GM18870 (cell line): ENCODE measurements at regions not wholly inside any gene's neighbourhood (a gene's known extent, or its start where the extent isn't known, plus 50 kb on each side); places are given as distances from the start of the nearest gene placed in this dataset.
A peak's percentile ranks its signal among the peaks of the same experiment; 100 is the strongest.

Experiments
- ATAC-seq: cut with Tn5 transposase; IDR thresholded peaks from one replicate; pipeline ENCODE4 v1.9.1; 2021; ENCODE audit warnings: moderate library complexity; ENCODE audit not compliant: unreplicated experiment

DNA sequence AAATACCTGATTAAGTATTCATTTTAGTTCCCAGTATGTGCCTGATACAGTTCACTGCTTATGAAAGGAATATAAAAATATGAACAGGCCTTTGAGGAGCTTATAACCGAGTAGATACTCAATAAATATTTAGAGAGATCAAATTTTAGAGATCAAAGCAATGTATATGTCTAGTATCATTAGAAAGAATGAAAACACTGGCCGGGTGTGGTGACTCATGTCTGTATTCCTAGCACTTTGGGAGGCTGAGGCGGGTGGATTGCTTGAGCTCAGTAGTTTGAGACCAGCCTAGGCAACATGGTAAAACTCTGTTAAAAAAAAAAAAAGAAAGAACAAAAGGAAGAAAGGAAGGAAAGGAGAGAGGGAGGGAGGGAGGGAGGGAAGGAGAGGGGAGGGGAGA is 113.2 kb upstream of the EEA1 start:
- no peak for ATAC-seq

DNA sequence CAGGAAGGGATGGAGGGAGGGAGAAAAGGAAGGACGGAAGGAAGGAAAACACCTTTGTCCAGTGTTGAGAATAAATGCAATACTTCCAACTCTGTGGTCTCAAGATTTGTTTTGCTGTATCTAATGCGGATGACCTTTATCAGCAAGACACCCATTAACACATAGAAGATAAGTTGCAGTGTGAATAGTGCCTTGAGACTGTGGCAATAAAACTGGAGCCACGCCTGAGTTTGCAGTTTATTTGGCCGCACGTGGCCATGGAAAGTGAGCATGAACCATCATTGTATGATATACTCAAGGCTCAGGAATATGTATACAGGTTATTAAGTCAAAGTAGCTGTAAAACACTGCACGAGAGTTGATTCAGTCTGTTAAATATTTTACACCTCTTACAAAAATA is 113.6 kb upstream of the EEA1 start:
- no peak for ATAC-seq

DNA sequence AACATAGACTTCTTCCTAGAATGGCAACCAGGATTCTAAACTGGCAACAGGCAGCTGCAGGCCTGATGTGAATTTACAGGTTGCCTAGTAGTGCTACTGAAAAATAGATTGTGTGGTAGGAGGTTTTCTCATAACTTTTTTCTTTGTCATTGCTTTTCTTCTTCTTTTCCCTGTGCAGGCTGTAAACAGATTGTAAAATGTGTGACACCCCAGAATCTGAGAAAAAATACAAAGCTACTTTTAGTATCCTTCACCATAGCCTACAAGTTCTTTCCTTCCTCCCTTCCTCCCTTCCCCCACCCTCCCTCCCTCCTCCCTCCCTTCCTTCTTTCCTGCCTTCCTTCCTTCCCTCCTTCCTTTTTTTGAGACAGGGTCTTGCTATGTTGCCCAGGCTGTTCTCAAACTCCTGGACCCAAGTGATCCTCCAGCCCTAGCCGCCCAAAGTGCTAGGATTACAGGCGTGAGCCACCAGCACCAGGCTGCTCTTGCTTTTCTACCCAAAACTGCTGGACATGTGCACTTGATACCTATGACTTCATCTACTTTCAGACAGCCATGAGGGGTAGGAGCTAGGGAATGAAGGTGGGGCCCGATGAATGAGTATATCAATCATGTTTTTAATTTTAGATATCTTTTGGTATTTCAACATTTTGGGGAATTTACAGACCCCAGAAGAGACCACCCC is 114.2 kb upstream of the EEA1 start:
- no peak for ATAC-seq

DNA sequence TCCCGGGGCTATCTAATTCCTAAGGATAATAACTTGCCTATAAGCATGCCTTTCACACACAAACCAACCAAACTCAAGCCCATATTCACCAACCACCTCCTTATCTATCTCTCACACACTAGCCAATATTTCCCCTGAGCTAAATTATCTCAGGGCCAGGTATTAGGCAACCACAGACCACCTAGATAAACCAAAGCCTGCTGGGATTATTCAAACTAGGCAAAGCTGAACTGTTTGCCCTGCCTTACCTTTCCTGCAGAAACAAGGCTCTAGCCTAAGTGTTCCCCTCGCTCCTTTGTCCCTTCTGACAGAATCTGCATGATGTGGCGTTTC is 114.7 kb upstream of the EEA1 start:
- ATAC-seq: no peak

DNA sequence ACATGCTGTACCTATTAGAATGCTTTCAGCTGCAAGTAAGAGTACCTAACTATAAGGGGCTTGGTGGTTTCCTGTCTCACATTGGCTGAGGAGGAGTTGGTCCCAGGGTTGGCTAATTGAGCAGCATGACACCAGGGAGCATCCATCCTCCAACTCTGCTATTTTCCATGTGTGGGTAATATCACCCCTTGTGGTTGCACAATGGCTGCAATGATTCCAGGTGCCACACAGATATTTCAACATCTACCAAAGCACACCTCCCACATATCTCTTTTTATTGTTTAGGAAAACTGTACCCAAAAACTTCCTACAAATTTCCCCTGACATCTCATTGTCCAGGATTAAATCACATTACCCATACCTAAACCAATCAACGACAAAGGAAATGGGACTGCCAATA is 118.0 kb upstream of the EEA1 start:
- ATAC-seq: no peak

DNA sequence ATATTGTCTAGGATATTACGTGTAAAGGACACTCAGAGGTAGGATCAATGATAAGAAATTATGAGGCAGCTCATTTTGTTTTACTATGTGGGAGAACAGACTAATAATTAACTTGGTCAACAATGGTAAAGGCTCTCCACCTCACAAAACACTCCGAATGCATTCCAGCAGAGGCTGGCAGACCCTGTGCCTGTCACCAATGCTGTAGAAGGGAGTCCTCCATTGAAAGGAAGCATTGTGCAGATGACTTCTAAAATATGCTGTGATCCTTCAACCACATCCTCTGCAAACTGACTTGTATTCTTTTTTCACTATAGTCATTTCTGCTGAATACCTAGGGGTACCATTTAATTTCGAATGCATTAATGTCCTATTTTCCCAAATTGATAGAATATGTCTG is 119.6 kb upstream of the EEA1 start:
- ATAC-seq: no peak

DNA sequence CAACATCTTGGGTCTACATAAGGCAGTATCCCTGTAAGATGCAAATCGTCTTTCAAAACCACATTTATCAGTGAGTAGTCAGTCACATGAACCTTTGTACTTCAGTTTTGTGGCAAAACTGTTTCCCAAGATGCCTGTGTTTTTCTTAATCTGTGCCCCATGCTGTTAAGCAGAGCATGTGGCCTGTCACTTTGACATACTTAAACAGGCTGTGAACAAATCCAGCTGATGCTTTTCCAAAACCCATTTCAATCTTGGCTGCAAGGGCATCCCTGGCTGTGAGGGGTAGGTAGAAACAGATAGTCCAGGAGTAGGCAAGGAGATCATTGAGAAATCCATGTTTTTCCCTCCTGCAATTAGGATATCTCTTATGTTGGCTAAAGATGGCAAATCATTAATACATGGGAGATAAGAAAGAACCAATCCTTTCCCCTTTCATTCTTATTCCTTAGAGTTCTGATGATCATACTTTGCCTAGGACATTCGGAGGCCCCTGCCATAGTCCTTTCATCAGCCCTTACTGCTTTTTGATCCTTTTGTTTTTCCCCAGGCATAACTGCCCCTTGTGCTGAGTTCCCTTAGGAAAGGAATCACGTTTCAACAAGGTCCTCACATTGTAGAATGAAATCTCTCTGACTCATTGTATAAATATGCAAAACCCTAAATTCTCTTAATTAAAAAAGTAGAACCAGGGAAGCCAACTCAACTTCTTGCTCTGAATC is 121.1 kb upstream of the EEA1 start:
- ATAC-seq: no peak

DNA sequence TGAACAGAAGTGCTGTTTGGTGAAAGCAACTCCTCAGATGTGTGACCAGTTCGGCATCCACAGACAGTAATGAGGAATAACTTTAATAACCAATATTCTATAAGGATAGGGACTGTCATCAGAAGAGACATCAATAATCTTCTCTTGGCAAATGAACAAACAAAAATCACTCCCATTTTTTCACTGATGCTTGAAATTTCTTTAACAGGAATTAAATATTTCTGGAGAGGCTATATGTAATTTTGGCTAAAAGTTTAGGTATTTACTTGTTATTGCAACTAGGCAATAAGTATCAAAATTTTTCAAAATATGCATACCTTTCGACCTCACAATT is 121.6 kb upstream of the EEA1 start:
- no peak for ATAC-seq

DNA sequence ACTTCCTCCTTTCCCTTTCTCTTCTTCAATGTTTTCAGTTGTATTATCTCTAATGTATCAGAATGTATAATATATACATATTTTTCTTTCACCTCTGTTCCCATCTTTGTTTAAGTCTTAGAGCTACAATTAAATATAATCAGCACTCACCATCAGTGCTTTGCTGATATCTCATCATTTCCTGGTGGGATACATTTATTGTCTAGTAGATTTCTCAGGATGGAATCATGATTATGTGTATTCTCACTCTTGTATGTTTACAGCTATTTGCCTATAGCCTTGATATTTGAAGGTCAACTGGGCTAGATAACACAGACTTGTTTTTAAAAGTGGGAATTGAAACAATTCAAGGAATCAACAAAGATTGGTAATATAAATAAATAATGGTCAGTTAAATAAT is 124.9 kb upstream of the EEA1 start:
- no peak for ATAC-seq

DNA sequence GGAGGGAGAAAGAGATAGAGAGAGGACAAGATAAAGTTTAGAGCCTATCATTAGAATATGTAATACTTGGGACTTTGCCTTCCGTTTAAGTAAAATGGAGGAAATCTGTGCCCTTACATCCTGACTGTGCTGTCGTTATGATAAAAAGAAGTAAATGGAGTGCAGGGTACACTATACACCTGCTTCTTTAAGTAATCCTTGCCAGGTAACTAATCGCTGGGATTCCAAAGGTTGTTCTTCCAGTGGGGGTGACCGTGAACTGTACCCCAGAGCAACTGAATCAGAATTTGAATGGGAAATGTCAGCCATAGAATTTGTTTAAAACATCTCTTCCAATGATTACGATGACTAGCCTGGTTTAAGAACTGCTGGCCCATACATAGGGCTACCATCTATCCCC is 126.1 kb upstream of the EEA1 start:
- ATAC-seq: no peak

DNA sequence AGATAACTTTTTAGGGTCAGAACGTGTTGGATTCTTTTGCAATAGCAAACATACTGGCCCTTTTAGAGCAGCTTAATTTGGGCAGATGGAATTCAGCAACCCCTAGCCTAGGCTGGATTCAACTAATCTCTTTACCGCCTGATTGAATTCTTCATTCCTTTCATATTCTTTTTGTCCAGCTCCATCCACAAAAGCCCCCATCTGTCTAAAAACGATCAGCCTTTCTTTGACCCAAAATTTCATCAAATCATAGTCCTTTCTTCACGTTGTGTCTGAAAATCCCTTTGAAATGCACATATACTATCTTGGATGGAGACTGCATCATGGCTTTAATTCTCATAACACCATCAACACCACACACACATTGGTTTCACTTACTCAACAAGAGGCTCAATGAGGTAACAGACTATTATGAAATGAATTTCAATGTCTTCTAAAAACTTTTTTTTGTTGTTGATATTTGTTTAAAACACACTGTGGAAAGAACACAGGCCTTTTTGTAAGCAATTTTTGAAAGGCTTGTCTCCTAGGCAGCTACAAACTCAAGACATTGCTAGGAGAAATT is 128.0 kb upstream of the EEA1 start:
- no peak for ATAC-seq

DNA sequence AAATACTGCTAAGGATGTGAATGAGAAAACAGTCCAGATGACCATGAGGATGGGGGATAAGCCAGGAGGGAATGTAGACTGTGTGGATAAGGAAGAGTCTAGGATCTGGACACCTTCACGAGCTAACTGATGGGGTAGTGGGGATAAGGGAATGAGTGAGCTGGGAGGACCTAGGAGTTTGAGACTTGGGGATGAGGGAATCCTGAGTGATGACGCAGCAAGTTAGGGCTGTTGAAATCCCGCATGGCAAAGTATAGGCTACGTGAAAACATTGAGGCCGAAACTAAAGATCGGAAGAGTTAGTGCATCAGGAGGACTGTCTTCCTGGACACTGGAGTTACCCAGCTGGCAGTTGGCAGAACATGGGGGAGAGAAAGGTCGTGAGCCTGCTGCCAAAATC is 129.2 kb upstream of the EEA1 start:
- no peak for ATAC-seq

DNA sequence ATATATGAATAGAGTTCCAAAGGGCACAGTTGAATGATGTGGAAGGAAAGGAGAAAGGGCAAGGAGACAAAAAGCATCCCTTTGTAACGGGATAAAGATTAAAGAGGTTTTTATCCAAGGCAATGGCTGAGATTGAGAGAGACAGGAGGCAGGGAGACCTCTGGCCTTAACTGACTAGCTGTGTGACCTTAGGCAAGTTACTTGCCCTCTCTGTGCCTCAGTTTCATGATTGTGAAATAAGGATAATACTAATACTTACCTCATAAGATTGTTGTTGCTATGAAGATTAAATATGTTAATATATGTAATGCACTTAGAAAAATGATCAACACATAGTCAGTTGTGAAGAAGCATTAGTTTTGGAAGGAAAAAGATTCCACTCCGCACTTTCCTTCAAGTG is 130.2 kb upstream of the EEA1 start:
- ATAC-seq: no peak

DNA sequence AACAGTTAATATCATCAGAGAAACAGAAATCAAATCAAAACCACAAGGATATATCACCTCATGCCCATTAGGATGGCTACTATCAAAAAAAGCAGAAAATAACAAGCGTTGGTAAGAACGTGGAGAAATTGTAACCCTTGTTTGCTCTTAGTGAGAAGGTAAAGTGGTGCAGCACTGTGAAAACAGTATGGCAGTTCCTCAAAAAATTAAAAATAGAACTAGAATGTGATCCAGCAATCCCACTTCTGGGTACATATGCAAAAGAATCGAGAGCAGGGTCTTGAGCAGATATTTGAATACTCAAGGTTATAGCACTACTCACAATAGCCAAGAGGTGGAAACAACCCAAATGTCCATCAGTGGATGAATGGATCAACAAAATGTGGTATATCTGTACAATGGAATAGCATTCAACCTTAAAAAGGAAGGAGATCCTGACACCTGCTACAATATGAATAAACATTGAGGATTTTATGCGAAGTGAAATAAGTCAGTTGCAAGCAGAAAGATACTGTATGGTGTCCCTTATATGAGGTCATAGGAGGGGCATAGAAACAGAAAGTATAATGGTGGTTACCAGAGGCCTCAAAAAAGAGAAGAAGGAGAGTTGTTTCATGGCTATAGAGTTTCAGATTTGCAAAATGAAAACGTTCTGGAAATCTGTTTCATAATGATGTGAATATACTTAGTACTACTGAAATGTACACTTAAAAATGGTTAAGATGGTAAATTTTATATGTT is 131.0 kb upstream of the EEA1 start:
- peak; percentile 99 for ATAC-seq

DNA sequence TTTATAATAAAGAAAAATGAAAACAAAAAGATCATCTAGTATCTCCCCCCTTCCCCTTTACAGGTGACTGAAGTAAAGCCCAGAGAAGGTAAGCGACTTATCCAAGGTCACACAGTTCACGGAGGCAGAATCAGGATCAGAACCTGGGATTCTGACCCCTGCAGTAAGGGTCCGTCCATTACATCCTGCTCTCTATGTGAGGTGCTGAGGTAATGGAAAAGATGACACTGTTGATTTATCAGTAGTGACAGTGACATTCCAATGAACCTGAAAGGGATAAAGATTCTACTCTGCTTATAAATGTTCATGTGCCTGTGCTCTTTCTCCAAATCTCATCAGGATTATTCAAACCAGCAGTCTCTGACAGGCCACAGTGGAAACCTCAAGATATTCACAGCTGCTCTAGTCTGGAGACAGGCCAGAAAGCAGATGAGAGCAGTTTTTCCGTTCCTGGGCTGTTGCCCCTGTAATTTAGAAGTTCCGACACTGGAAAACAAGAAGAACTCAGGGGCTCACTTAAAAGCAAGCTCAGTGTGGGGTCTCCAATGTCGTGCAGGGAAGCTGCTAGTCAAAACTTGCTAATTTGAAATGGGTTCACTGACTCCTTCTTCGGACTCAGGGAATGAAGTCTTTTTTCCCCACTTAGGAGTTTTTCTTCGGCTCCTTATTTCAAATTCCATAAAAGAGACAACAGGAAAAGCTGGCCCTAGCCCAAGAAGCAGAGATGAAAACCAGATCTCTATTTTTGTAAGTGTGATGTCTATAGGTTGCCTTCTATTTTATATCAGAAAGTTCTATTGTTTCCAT is 131.8 kb upstream of the EEA1 start:
- ATAC-seq: peak; percentile 26

DNA sequence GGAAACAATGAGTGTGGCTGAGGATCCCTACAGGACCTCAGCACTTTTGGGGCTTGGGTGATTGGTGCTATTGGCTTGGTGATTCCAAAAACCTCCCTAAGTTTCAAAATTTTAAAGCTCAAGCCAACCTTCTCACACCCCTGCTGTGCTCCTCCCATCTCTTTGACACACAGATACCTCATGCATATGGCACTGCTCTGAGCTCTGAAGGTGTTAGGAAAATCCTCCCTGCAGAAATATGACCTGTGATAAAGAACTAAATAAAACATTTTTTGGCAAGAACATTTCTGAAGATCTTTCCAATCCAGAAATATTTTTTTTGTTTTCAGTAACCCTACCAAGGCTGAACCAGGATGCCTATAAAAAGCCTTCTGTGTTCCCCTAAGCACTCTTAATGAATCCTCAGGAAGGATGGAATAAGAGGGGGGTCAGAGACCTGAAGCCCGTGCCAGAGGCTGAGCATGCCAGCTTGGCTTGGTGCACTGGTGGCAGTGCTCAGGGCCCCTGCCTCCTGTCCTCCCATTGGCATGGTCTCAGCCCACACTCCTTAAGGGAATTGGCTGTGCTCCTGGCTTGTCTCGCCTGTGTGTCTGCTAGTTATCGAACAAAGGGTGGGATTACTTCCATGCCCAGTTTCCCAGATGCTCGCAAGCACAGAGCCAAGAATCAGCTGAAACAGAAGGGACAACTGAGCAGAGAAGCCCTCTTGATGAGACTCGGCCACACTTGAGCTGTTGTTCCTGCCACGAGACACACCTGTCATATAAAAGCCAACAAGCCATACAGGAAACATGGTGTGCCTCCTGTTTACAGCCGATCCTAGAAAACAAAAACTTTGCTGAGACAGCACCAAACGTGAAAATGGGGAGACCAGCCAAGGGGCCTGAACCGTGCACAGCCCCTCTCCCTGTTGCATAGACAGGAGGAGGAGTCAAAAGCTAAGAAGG is 132.7 kb upstream of the EEA1 start:
- no peak for ATAC-seq

DNA sequence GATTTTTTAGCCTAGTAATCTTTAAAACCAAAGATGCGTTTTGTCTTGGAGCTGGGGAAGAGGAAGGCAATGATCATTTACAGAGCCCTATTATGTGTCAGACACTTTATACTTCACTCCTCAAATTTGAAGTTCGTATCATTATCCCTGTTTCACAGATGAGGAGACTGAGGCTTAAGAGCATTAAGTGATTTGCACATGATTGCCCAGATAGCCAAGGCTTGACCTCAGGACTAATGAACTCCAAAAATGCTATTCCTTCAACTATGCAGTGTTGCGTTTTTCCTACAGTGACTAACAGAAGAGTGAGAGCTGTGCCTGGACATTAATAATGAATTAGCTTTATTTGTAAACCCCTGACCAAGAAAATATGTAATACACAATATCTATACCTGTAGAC is 136.8 kb upstream of the EEA1 start:
- no peak for ATAC-seq

DNA sequence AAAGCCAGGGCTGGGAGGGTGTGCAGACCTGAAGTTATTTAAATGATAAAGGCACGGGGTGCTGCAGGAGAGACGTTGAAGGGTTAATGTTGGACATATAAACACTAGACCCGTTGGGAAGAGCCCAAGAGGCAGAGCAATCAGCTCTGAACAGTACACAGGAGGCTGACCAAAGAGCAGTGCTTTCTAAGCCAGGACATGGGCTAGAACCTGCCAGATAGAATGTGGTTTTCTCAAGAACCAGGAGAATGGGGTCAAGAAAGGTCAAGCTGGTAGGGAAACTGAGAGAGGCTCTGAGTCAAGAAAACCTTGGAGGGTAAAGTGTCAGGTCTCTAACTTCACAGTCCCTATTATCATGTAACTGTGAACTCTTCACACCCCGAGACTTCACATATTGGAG is 143.2 kb upstream of the EEA1 start:
- no peak for ATAC-seq

DNA sequence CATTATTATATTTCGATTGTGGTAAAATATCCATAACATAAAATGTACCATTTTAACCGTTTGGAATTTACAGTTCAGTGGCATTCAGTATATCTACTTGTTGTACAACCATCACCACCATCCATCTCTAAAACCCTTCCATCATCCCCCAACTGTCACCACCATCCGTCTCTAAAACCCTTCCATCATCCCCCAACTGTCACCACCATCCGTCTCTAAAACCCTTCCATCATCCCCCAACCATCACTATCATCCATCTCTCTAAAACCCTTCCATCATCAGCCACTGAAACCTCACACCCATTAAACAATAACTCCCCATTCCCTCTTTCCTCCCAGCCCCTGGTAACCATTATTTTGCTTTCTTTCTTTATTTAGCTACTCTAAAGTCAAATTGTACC is 144.2 kb upstream of the EEA1 start:
- no peak for ATAC-seq

DNA sequence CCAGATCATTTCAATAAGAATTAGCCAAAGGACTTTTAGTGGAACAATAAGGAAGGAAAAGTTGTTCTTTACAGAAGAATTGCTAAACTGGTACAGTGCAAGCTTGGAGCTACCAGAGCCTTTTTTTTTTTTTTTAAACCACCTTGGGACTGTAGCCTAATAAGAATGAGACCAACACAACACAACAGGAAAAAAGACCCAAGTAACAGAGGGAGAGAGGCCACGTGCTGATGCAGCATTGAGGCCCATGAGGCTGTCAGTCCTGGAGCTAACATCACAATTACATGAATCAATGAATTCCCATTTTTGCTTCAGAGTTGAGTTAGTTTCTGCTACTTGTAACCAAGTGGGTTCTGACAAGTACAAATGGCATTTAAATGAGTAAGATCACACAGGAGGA is 149.0 kb upstream of the EEA1 start:
- no peak for ATAC-seq
